NCI-H128 (cell line): ENCODE measurements at regions not wholly inside any gene's neighbourhood (a gene's known extent, or its start where the extent isn't known, plus 50 kb on each side); places are given as distances from the start of the nearest gene placed in this dataset.
"Not testable (repeated sequence)": the region's sequence is repeated elsewhere in the genome, so short reads cannot be mapped to it uniquely, and the experiment has no call there.

ENCODE experiments used
- DNase-seq: peaks from one replicate; lab custom pipeline; 2025; ENCODE audit not compliant: unreplicated experiment; lab: John Stamatoyannopoulos, UW

GRCh38 chr17:71633391-71633849 is 487.4 kb upstream of the SOX9 start:
- DNase-seq, result no peak

- no peak for DNase-seq
Observed at GRCh38 chr17:71634376-71634775, 486.4 kb upstream of the SOX9 start.

- DNase-seq, result no peak
Observed at GRCh38 chr17:71635187-71635586, 485.6 kb upstream of the SOX9 start.

GRCh38 chr17:71636644-71637043 is 484.2 kb upstream of the SOX9 start:
- no peak for DNase-seq

GRCh38 chr17:71638668-71639067 is 482.2 kb upstream of the SOX9 start:
- no peak for DNase-seq

GRCh38 chr17:71639865-71640264 is 481.0 kb upstream of the SOX9 start:
- DNase-seq, result no peak

GRCh38 chr17:71646890-71647289 is 473.9 kb upstream of the SOX9 start:
- DNase-seq, result not testable (repeated sequence)

GRCh38 chr17:71648342-71648741 is 472.5 kb upstream of the SOX9 start:
- DNase-seq, result not testable (repeated sequence)

- DNase-seq, result no peak
Observed at GRCh38 chr17:71649941-71650350, 470.9 kb upstream of the SOX9 start.

- DNase-seq, result no peak
Observed at GRCh38 chr17:71655542-71655941, 465.3 kb upstream of the SOX9 start.

- no peak for DNase-seq
Observed at GRCh38 chr17:71656964-71657858, 463.6 kb upstream of the SOX9 start.

GRCh38 chr17:71658996-71659395 is 461.8 kb upstream of the SOX9 start:
- DNase-seq, result no peak

- DNase-seq, result no peak
Observed at GRCh38 chr17:71664861-71665260, 456.0 kb upstream of the SOX9 start.

- no peak for DNase-seq
Observed at GRCh38 chr17:71666047-71666446, 454.8 kb upstream of the SOX9 start.

- DNase-seq, result no peak
Observed at GRCh38 chr17:71667661-71668060, 453.2 kb upstream of the SOX9 start.

GRCh38 chr17:71668807-71669206 is 452.0 kb upstream of the SOX9 start:
- DNase-seq, result no peak

- no peak for DNase-seq
Observed at GRCh38 chr17:71677439-71677838, 443.4 kb upstream of the SOX9 start.

- DNase-seq, result no peak
Observed at GRCh38 chr17:71679832-71680231, 441.0 kb upstream of the SOX9 start.

GRCh38 chr17:71681427-71682173 is 439.2 kb upstream of the SOX9 start:
- DNase-seq, result no peak

GRCh38 chr17:71682174-71682494 is 438.7 kb upstream of the SOX9 start:
- no peak for DNase-seq

GRCh38 chr17:71689782-71690181 is 431.0 kb upstream of the SOX9 start:
- no peak for DNase-seq

- no peak for DNase-seq
Observed at GRCh38 chr17:71699907-71700306, 420.9 kb upstream of the SOX9 start.
